ENCODE measurements at regions not wholly inside any gene's neighbourhood (a gene's known extent, or its start where the extent isn't known, plus 50 kb on each side); places are given as distances from the start of the nearest gene placed in this dataset.

DNA sequence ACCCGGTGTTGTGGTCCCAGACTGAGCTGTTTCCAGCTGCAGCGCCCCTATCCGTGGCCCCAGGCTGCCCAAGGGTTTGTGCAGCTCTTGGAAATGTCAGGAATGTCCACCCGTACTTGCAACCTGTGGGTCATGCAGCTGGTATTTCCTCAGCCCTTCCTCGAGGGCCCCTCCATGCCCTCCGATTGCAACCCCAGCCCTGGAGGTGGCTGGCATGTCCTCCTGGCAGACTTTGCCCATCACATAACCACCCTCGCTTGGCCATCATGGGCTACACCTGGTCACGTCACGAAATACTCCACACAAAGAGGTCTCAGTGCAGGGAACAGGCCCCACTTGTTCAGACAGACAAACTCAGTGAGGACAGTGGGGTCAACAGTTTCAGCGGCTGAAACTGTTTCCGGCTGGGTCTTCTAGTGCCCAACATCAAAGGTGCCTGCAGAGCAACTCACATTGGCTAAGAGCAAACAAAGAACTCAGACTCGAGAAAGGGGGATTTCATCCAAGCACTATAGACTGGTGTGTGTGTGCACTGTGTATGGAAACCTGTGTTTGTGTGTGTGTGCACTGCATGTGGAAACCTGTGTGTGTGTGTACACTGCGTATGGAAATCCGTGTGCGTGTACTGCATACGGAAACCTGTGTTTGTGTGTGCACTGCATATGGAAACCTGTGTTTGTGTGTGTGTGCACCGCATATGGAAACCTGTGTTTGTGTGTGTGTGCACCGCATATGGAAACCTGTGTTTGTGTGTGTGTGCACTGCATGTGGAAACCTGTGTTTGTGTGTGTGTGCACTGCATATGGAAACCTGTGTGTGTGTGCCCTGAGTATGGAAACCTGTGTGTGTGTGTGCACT lies 72.8 kb upstream of the CCND1 start:
- H3K79me2 ChIP-seq (replicated peaks; ENCODE audit: insufficient read depth) = no peaks in the 10 kb centered on the region
- Mint-ChIP-seq H3K4me1 (no peaks in the 10 kb centered on the region), H3K4me3 (no peak overlapping the region), H3K9me3 (peaks cover 7% of the 10 kb centered on the region; the same call in 2 of the 3 replicates), H3K27ac (no peak overlapping the region), H3K27me3 (ENCODE audit: insufficient read depth, low read depth, poor library complexity) (peaks cover 3% of the 10 kb centered on the region), H3K36me3 (ENCODE audit: low read depth) (no peaks in the 10 kb centered on the region)
- no peak overlapping the region for H3K4me3 ChIP-seq
- no peaks in the 10 kb centered on the region for H4K20me1 ChIP-seq (replicated peaks; ENCODE audit: insufficient read depth)
- no peak overlapping the region for H3K4me2 ChIP-seq
- no peak overlapping the region for H3K27ac ChIP-seq (ENCODE audit: low read depth)
- no peaks in the 10 kb centered on the region for H3F3A ChIP-seq (replicated peaks; ENCODE audit: low read depth)
- DNase-seq (ENCODE audit: low spot score) = no peak
- no peaks in the 10 kb centered on the region for H3K36me3 ChIP-seq (ENCODE audit: insufficient read depth)
- TF ChIP-seq ZNF331 (CRISPR knock-in tag; IDR thresholded peaks at IDR 0.05; ENCODE audit: low read depth) = no peak
- H3K27me3 ChIP-seq (ENCODE audit: insufficient read depth) = no peaks in the 10 kb centered on the region
- no peak for ATAC-seq
- H3K4me1 ChIP-seq (ENCODE audit: insufficient read depth) = no peaks in the 10 kb centered on the region
- H2AFZ ChIP-seq = no peak overlapping the region
- H3K9me2 ChIP-seq (ENCODE audit: insufficient read depth) = no peaks in the 10 kb centered on the region

DNA sequence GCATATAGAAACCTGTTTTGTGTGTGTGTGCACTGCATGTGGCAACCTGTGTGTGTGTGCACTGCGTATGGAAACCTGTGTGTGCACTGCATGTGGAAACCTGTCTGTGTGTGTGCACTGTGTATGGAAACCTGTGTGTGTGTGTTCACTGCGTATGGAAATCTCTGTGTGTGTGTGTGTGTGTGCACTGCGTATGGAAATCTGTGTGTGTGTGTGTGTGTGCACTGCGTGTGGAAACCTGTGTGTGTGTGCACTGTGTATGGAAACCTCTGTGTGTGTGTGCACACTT lies 72.2 kb upstream of the CCND1 start:
- H3K4me3 Mint-ChIP-seq = no peak overlapping the region
- no peaks in the 10 kb centered on the region for H3K4me1 ChIP-seq (ENCODE audit: insufficient read depth)
- no peaks in the 10 kb centered on the region for H3K9me2 ChIP-seq (ENCODE audit: insufficient read depth)
- H3K79me2 ChIP-seq (replicated peaks; ENCODE audit: insufficient read depth) = no peaks in the 10 kb centered on the region
- no peak overlapping the region for H3K4me2 ChIP-seq
- TF ChIP-seq POLR2AphosphoS5 (IDR thresholded peaks at IDR 0.05; ENCODE audit: low read depth) = no peak
- TF ChIP-seq, protein P1, sequence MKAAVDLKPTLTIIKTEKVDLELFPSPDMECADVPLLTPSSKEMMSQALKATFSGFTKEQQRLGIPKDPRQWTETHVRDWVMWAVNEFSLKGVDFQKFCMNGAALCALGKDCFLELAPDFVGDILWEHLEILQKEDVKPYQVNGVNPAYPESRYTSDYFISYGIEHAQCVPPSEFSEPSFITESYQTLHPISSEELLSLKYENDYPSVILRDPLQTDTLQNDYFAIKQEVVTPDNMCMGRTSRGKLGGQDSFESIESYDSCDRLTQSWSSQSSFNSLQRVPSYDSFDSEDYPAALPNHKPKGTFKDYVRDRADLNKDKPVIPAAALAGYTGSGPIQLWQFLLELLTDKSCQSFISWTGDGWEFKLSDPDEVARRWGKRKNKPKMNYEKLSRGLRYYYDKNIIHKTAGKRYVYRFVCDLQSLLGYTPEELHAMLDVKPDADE (IDR thresholded peaks at IDR 0.05) = no peak
- TF ChIP-seq CREB1 (CRISPR knock-in tag; IDR thresholded peaks at IDR 0.05; ENCODE audit: low read depth) = no peak
- TF ChIP-seq, protein P2, sequence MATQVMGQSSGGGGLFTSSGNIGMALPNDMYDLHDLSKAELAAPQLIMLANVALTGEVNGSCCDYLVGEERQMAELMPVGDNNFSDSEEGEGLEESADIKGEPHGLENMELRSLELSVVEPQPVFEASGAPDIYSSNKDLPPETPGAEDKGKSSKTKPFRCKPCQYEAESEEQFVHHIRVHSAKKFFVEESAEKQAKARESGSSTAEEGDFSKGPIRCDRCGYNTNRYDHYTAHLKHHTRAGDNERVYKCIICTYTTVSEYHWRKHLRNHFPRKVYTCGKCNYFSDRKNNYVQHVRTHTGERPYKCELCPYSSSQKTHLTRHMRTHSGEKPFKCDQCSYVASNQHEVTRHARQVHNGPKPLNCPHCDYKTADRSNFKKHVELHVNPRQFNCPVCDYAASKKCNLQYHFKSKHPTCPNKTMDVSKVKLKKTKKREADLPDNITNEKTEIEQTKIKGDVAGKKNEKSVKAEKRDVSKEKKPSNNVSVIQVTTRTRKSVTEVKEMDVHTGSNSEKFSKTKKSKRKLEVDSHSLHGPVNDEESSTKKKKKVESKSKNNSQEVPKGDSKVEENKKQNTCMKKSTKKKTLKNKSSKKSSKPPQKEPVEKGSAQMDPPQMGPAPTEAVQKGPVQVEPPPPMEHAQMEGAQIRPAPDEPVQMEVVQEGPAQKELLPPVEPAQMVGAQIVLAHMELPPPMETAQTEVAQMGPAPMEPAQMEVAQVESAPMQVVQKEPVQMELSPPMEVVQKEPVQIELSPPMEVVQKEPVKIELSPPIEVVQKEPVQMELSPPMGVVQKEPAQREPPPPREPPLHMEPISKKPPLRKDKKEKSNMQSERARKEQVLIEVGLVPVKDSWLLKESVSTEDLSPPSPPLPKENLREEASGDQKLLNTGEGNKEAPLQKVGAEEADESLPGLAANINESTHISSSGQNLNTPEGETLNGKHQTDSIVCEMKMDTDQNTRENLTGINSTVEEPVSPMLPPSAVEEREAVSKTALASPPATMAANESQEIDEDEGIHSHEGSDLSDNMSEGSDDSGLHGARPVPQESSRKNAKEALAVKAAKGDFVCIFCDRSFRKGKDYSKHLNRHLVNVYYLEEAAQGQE (IDR thresholded peaks at IDR 0.05; ENCODE audit: unreplicated experiment) = no peak
- no peak for TF ChIP-seq NANOG (IDR thresholded peaks at IDR 0.05; ENCODE audit: borderline replicate concordance)
- no peak for TF ChIP-seq ZNF114 (CRISPR knock-in tag; IDR thresholded peaks at IDR 0.05)
- TF ChIP-seq EZH2phosphoT487 (IDR thresholded peaks at IDR 0.05; ENCODE audit: unreplicated experiment) = no peak
- TF ChIP-seq, protein P3, sequence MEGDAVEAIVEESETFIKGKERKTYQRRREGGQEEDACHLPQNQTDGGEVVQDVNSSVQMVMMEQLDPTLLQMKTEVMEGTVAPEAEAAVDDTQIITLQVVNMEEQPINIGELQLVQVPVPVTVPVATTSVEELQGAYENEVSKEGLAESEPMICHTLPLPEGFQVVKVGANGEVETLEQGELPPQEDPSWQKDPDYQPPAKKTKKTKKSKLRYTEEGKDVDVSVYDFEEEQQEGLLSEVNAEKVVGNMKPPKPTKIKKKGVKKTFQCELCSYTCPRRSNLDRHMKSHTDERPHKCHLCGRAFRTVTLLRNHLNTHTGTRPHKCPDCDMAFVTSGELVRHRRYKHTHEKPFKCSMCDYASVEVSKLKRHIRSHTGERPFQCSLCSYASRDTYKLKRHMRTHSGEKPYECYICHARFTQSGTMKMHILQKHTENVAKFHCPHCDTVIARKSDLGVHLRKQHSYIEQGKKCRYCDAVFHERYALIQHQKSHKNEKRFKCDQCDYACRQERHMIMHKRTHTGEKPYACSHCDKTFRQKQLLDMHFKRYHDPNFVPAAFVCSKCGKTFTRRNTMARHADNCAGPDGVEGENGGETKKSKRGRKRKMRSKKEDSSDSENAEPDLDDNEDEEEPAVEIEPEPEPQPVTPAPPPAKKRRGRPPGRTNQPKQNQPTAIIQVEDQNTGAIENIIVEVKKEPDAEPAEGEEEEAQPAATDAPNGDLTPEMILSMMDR (conservative IDR thresholded peaks at IDR 0.05; ENCODE audit: low read depth in 2 of 2) = no peak
- no peak for TF ChIP-seq JUNB (IDR thresholded peaks at IDR 0.05; ENCODE audit: unreplicated experiment)
- TF ChIP-seq EZH2 (IDR thresholded peaks at IDR 0.05; ENCODE audit: low read depth, unreplicated experiment) = no peak
- TF ChIP-seq STAT1 (IDR thresholded peaks at IDR 0.05; ENCODE audit: unreplicated experiment) = no peak
- TF ChIP-seq ZNF331 (CRISPR knock-in tag; IDR thresholded peaks at IDR 0.05; ENCODE audit: low read depth) = no peak
- no peaks in the 10 kb centered on the region for H3K27me3 ChIP-seq (ENCODE audit: insufficient read depth)
- H2AFZ ChIP-seq = no peak overlapping the region
- ATAC-seq (no peak), DNase-seq (ENCODE audit: low spot score) (no peak)
- no peaks in the 10 kb centered on the region for H3K36me3 Mint-ChIP-seq (ENCODE audit: low read depth)
- no peak overlapping the region for H3K4me3 ChIP-seq
- H3F3A ChIP-seq (replicated peaks; ENCODE audit: low read depth) = no peaks in the 10 kb centered on the region
- no peak overlapping the region for H3K27ac Mint-ChIP-seq
- H3K36me3 ChIP-seq (ENCODE audit: insufficient read depth) = no peaks in the 10 kb centered on the region
- H3K4me1 Mint-ChIP-seq = no peaks in the 10 kb centered on the region
- H3K27me3 Mint-ChIP-seq (ENCODE audit: insufficient read depth, low read depth, poor library complexity) = peaks cover 3% of the 10 kb centered on the region
- H4K20me1 ChIP-seq (replicated peaks; ENCODE audit: insufficient read depth) = no peaks in the 10 kb centered on the region
- H3K27ac ChIP-seq (ENCODE audit: low read depth) = no peak overlapping the region
- H3K9me3 Mint-ChIP-seq = peaks cover 7% of the 10 kb centered on the region; the same call in 2 of the 3 replicates
